ENCODE measurements at regions not wholly inside any gene's neighbourhood (a gene's known extent, or its start where the extent isn't known, plus 50 kb on each side); places are given as distances from the start of the nearest gene placed in this dataset.

DNA sequence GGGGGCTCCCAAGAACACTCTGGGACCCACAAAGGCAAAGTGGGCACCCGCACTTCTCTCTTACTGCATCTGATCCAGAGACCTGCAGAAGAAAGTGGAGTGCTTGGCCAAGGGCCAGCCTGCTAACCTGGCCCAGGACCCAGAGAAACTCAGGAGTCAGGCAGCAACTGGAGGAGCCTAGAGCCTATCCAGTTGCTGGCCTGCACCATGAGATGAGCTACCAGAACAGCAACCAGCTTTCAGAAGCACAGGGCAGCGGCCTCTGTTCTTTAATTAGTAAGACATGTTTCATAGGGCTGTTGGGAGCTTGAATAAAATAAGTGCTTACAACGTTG is 298.3 kb downstream of the GADD45G start:
- DNase-seq (ENCODE audit: low read depth in 2 of 2), result no peak

DNA sequence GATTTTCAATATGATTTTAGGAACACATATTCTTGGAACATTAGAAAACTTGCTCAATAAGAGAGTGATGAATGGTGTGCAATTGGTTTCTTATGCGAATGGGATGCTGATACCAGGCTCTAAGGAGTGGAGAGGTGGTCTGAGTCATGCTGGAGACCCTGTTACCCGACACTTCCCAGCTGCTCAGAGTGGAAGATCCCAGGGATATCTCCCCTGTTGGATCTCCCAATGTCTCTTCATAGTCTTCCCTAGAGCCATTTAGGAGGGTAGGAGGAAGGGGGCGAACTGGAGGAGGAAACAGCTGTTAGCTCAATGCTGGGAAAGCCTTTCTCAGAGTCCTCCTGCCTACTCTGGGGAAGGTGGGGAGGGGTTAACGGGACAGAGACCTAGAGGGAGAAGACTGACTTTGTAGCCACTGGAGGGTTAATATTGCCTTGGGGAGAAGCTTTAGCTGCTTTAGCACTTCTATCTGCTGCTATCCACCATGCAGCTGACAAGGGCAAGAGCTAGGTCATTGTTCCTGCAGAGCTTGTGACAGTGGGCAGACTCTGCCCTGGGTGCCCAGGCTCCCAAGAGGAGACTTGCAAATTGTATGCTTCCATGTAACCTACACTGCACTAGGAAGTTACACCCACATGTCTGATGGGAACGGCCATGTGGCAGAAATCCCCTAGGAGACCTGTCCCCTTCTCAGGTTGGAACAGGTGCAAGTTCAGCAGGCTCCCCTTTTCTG is 301.0 kb downstream of the GADD45G start:
- no peak for DNase-seq (ENCODE audit: low read depth in 2 of 2)

DNA sequence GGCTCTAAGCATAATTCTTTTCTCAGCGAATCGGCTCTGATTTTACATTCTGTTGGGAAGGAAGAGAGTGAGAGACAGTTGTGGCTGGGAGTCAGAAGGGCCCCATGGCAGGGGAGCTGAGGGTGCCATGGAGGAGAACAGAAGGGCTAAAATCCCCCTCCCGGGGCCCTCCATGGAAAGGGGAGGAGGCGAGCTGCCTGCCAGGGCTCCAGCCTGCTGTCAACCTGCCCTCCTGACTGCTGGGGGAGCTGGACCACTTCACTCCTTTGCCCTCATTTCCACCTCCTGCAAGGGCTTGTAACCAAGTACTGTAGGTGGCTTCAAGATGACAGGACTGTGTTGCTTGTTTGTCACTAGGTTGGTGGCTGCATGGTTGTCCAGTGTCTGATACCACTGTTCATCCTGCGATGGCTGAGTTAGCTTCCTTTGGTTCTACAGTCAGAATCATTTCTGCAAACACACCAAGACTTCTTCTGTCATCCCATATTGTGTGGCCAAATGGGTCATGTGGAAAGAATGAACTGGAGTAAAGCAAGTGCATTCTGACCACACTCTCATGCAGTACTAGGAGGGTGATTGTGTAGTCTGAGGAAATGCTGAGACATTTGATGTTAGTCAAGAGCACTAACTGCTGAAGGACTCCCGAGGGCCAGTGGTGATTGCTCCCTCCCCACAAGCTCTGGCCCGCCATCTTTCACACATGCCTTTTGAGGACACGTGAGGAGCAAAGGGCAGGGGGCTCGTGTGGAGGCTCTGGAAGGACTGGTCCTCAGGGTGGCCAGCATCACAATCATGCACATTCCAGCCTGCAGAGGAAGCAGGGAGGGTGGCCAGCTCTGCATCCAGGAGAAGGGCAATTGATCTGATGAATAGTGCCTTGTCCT is 307.2 kb downstream of the GADD45G start:
- no peak for DNase-seq (ENCODE audit: low read depth in 2 of 2)

DNA sequence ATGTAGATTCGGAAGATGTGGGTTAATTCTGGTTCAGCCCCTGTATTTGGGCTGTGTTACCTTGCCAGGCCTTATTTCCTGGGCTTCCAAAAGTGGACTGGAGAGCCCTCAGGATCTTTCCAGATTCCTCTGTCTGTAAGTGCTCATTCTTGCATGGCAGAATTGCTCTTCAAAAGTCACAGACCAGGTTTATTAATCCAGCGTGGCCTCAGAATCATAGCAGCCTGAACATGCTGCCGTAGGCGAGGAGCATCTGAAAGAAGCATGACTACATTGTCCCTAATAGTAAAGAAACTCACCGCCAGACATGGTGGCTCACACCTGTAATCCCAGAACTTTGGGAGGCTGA is 307.8 kb downstream of the GADD45G start:
- no peak for DNase-seq (ENCODE audit: low read depth in 2 of 2)

DNA sequence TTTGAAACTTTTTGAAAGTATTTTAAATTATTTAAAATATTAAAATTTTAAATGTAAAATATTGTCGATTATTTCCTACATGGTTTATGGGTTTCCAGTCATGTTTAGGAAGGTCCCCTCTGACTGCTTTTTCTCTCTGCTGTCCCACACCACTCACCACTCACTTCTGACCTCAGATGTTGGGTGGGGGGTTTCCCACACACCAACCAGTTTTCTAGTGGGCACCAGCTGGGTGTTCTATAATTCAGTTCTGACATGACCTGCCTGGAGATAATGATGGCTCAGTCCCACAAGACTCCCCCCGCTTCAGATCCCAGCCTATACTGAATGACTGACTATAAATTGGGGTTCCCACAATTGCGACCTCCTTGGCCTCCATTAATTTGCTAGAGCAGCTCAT is 310.4 kb downstream of the GADD45G start:
- DNase-seq (ENCODE audit: low read depth in 2 of 2), result no peak

DNA sequence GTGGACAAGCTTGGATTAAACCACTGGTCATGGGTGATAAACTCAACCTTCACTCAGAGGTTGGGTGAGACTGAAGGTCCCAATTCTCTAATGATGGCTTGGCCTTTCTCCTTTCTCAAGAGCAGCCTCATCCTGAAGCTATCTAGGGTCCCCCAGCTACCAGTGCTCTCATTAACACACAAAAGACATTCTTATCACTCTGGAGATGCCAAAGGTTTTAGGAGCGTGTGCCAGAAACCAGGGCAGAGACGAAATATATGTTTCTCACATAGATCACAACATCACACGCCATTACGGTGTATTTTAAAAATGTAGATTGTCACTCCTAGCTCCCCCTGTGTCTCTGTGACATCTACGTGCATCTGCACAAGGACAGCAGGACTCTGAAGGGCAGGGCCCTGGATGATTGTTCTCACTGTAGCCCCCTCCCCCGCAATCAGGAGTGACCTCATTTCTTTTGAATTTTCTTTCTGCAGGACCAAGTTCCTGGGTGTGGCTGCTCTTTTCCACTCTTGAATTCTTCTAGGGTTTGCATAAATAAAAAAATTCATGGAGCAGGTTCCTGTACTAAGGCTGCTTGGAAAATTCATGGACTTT is 311.3 kb downstream of the GADD45G start:
- DNase-seq (ENCODE audit: low read depth in 2 of 2), result no peak

DNA sequence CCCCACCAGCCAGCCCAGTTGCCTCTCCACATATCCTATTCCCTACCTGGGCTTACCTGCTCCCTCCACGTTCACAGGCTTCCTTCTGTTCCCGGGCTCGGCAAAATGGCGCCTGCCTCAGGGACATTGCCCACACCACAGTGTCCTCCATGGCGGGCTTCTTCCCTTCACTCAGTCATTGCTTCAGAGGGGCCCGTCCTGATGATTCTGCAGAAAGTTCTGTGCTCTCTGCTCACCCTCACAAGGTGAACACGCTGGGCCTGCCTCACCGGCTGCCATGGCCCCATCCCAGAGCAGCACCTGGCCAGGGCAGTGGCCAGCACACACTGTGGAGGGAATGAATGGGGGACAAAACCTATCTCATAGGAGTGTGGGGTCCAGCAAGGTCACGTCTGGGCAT is 313.0 kb downstream of the GADD45G start:
- no peak for DNase-seq (ENCODE audit: low read depth in 2 of 2)

DNA sequence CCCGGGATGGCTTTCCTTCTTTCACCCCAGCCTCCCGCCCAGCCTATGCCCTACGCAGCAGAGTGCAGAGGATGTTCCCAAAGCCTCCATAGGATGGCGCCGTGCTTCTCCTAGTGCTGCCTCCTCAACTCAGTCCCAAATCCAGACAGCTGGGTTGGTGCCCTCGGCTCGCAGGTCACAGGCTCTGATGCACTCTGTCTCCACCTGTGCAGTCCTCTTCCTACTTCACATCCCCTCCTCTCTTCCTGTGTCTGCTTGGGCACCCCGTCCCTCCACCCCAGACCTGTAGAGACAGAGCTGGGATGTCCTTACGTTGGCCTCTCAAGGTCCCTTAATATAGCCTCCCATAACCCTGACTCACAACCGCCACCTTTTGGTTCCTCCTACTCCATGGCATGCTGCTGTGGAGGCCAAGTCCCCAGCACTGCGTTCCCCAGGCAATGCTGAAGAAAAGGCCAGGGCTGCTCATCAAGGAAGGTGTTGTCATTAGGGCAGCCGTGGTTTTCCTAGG is 314.4 kb downstream of the GADD45G start:
- DNase-seq (ENCODE audit: low read depth in 2 of 2), result peak; percentile 12 to 30

DNA sequence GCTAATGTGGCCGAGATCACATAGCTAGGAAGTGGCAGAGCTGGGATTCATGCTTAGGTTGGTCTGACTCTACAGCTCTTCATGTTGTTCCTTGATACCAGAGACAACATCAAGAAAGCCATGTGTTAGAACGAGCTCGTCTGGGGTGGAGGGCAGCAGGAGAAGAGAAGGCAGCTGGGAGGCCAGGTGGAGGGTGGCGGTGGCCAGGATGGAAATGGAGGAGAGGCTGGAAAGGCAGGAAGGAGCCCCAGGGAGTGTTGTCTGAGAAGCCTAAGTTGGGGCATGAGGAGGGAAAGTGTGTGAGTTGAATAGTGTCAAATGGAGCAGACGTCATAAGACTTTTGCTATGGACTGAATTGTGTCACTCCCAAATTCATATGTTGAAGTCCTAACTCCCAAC is 315.3 kb downstream of the GADD45G start:
- DNase-seq (ENCODE audit: low read depth in 2 of 2), result no peak

DNA sequence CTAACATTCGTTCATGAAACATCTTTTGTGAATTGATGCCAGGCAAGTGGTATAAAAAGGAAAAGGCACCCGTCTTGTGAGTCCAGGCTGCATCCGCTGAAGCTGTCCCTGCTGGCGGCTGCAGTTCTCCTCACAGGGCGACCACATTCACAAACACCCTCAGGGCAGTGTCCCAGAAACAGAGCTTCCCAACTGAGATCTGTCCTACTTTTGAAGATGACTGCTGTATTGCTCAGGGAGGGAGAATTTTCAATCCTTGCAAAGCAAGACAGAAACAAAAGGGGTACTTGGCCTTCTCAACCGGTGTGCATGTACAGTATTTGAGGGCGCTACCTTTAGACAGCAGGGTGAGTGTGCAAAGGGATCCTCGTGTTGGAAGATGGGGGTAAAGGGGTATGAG is 316.1 kb downstream of the GADD45G start:
- DNase-seq (ENCODE audit: low read depth in 2 of 2), result no peak

DNA sequence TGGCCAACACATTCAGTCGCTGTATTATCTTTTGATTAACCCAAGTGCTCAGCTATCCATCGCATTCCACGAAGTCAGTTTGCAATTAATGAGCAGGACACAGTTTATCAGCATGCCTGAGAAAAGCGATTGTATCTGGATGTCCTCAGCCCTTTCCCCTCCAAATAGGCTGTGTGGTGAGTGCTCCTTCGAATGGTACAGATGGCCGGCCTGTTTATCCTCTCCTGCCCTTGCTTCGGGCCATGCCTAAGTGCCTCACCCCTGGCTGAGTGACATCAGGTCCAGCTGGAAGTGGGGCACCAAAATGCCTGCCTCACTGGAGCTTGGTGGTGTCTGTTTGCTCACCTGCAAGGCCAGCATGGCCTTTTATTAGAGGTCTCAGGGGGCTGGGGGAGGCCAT is 317.3 kb downstream of the GADD45G start:
- DNase-seq (ENCODE audit: low read depth in 2 of 2), result no peak

DNA sequence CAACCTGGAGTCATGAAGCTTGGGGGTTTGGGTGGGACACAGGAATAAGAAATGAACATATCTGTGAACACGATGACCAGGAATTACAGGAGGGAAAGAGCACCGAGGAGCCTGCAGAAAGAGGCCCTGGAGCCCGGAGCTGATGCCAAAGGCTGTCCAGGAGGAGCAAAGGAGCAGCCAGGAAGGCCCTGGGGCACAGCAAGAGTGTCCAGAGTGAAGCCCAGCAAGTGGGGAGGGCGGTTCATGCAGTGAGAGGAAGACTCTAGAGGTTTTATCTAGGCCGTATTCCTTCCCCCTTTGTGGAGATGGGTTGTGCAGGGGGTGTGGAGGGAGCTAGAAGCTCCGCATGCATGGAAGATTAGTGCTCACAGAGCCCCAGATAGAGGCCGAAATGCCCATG is 318.4 kb downstream of the GADD45G start:
- no peak for DNase-seq (ENCODE audit: low read depth in 2 of 2)

DNA sequence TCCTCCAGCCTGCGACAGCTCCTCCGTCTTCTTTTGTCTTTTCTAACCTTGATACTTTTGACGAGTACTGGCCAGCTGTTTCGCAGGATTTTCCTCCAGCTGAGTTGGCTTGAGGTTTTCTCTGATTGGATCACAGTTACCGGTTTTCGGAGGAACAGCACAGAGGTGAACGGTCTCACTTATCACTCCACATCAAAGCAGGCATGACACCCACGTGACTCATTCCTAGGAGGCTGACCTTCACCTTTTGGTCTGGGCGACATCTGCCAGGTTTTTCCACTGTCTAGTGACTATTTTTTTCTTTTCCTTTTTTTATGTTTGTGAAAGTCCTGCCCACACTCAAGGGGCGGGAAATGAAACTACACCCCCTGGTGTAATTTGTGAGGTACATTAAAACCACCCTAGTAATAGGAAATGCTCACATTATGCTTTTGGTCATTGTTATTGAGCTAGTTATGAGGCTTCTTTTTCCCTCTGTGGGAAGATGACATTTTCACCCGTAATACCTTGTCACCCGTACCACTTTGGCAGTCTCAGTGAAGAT is 319.2 kb downstream of the GADD45G start:
- peak; percentile 49 to 70 for DNase-seq (ENCODE audit: low read depth in 2 of 2)

DNA sequence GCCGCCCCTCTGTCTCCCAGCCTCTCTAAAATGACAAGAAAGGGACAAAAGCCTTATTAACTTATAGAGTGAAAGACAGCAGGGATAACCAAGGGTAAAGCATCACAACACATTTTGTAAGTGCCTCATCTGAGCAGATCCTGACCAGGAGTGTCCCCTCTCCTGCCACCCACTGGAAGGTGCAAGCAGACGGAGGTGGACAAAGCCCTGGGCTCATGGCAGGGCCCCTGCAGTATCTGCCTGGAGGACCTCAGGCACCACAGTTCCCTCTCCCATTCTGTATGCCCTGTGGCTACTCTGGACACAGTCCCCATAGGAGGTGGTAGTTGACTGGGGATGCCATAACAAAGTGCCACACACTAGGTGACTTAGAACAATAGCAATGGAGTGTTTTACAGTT is 319.8 kb downstream of the GADD45G start:
- no peak for DNase-seq (ENCODE audit: low read depth in 2 of 2)

DNA sequence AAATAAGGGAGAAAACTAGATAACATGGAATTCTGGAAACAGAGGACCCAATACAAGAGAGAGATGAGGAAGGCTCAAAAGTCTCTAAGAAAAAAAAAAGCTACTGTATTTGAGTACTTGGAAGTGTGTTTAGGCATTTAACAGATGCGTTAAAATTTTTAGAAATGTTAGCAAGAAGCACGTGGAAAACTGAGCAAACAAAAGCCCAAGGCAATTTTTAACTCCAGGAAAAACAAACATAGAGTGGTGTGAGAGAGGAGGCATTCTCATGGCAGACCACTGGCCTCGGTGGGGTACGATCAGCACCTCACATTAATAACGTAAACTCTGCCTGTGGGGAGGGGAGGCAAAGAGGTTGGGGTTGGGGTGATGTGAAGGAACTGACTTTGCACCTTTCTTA is 321.4 kb downstream of the GADD45G start:
- DNase-seq (ENCODE audit: low read depth in 2 of 2), result no peak

DNA sequence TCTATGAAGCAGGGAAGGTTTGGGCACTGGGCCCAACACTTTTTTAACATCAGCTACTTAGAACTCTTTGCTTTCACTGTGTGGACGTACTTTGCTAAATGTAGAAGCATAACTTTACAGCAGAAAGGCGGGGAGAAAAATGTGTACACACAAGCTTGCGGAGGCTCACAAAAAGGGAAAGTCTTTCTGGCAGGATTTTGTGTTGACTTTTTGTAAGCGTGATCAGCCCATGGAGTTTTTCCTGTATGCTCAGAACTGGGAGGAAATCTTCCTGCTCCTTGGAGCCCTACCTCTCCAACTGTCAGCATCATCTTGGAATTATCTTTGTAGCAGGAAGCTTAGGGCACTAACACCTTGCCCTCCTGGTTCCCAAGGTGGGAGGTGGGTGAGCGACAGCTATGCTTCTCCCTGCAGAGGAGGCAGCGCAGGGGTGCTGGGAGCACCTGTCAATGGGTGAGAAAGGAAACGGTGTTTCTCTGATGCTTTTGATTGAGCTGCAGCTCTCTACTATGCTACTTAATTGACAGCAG is 321.9 kb downstream of the GADD45G start:
- no peak for DNase-seq (ENCODE audit: low read depth in 2 of 2)

DNA sequence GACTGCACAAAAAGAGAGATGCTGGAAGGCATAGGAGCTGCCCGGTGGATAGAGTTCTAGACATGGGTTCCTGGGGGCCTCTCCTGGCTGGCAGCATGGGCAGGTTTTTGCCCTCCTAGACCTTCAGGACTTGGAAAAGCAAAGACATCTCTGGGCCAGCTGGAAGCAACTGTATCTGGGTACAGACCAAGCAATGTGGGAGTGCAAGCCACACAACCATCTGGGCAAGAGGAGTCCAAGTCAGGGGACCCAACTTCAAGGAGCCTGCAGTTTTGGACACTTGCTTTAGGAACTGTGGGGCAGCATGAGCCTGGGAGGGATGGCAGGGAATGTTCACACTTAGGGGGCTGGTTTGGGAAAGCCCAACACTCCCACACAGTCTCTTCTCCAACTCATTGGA is 323.3 kb downstream of the GADD45G start:
- no peak for DNase-seq (ENCODE audit: low read depth in 2 of 2)

DNA sequence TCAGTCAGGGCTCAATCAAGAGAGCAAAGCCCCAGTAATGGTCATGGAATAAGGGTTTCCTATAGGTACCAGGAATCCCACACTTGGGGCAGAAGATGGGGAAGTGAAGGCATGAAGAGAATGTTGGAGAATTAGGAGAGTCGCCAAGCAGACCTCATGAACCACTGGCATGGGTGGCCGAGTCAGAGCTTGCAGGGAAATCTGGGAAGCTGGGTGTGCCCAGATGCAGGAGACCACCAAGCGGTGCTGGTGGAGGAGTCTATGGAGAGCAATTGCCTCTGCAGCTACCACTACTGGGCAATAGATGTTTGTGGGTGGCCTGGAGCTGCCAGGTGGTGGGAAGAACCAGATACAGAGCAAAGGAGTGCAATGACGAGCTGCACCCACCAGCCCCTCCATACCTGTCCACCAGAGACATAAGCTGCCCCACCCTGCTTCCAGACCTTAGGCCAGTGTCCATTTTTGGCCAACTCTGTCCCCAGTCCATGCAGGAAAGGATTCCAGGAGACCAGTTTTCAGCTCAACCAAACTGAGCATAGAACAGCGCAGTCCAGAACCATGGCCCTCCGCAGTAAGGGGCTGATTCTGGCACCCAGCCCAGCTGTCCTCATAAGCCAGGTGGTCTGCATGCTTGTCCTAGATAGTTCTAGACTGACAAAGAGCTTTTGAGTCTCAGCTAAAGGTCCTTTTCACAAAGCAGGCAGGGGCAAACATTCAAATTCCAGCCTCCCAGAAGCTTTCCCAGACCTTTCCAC is 323.9 kb downstream of the GADD45G start:
- no peak for DNase-seq (ENCODE audit: low read depth in 2 of 2)

DNA sequence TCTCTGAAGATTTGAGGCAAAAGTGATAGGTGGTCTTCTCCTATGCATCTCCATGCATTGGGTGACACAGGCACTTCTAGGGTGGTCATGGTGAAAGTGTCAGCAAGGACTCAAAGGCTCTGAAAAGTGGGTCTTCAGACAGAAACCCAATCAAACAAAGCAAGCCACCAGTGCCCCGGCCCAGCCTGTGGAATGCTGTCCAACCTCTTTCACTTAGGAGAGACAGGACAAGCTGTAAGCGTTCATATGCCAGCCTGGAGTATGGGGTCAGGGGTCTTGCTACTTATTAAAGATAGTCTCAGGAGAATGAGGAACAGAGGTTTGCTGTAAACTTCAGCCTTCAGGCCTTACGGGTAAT is 324.5 kb downstream of the GADD45G start:
- no peak for DNase-seq (ENCODE audit: low read depth in 2 of 2)

DNA sequence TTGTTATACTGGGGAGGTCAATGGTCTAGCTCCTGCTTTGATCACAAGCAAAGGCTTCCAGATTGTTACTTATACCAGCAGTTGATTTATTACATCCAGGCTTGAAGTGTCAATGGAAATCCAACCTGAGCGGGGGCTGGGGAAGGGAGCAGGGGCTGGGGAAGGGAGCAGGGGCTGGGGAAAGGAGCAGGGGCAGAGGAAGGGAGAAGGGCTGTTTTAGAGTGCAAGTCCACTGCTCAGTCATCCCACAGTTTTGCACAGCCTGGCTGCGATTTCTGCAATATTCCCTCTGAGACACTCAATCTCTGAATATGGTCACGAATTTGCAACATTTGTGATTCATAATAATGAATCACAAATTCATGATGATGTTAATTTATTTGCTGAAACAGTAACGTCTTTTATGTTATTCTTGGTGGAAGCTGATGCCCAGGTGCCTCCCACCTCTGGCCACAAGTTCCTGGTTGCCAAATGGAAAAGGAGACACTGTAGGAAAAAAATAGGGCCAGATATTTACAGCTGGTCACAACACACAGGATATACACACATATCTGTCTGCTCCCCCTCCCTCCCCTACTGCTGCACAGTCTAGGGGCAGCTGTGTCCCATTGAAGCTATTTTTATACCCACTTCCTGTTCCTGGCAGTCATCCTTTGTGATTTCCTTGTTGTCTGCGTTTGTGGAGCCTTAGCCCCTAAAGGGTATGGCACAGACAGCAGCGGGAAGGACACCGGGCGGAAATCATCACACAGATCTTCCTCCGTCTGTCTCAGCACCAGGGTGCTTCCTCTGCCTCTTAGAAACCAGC is 325.1 kb downstream of the GADD45G start:
- no peak for DNase-seq (ENCODE audit: low read depth in 2 of 2)

DNA sequence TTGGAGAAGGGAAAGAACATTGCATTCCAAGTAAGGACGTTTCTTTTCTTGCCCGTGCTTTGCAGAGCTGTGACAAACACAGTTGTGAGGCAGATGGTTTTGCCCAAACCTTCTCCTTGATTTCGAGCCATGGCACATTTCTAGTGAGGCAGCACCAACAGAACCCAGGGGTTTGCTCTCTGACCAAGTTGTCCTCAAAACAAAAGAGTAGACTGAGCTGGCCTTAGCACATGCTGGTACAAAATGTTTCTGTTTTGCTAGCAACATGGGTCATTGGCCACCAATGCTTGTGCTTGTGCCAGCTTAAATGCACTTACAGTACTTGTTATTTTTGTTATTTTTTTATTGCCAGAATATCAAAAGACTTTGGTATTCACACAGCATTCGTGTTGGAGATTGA is 328.8 kb downstream of the GADD45G start:
- no peak for DNase-seq (ENCODE audit: low read depth in 2 of 2)

All from stimulated activated CD4-positive, alpha-beta T cell treated with anti-CD3 and anti-CD28 coated beads, Interleukin-4, amount 100 ng/mL, for 48 hours (primary cell).